ENCODE measurements at regions not wholly inside any gene's neighbourhood (a gene's known extent, or its start where the extent isn't known, plus 50 kb on each side); places are given as distances from the start of the nearest gene placed in this dataset.

- ChIA-PET CTCF (interaction anchor here (0.7 kb wide), 1 partner anchor 11 kb away, joined by 4 read pairs; no protein-coding TSS in a partner anchor), POLR2A (no interaction called here)
- Histone ChIP-seq H3K36me3 (replicated peaks in 1 of 2; ENCODE audit: control insufficient read depth in 1 of 2, insufficient read depth in 2 of 2, low read length in 1 of 2) (no peaks in the 10 kb centered on the region), H3K9ac (no peak overlapping the region), H3K4me1 (ENCODE audit: control insufficient read depth in 1 of 2, insufficient read depth in 2 of 2, low read depth in 1 of 2, low read length in 1 of 2) (no peaks in the 10 kb centered on the region), H3K9me3 (no peaks in the 10 kb centered on the region), H3K27me3 (ENCODE audit: insufficient read depth) (no peaks in the 10 kb centered on the region), H3F3A (replicated peaks; ENCODE audit: insufficient read depth) (no peaks in the 10 kb centered on the region), H3K27ac (ENCODE audit: low read depth in 2 of 2, low read length in 1 of 2) (no peak overlapping the region), H2AFZ (ENCODE audit: low read depth) (no peak overlapping the region), H3K4me3 (ENCODE audit: low read depth in 2 of 2, low read length in 1 of 2) (no peak overlapping the region), H3K4me2 (no peak overlapping the region), H4K20me1 (ENCODE audit: insufficient read depth) (no peaks in the 10 kb centered on the region), H3K79me2 (ENCODE audit: insufficient read depth) (no peaks in the 10 kb centered on the region), H3K9me2 (no peaks in the 10 kb centered on the region)
- DNase-seq, result no peak
- TF ChIP-seq CTCF (IDR thresholded peaks at IDR 0.05), result no peak
- no peak for TF ChIP-seq EP300 (IDR thresholded peaks at IDR 0.05; ENCODE audit: borderline replicate concordance in 1 of 2, low read depth in 1 of 2, low read length in 1 of 2)
- no peak for TF ChIP-seq MEF2A (IDR thresholded peaks at IDR 0.05; ENCODE audit: borderline replicate concordance, low read depth)
- no peak for TF ChIP-seq TCF12 (IDR thresholded peaks at IDR 0.05)
- TF ChIP-seq, protein P1, sequence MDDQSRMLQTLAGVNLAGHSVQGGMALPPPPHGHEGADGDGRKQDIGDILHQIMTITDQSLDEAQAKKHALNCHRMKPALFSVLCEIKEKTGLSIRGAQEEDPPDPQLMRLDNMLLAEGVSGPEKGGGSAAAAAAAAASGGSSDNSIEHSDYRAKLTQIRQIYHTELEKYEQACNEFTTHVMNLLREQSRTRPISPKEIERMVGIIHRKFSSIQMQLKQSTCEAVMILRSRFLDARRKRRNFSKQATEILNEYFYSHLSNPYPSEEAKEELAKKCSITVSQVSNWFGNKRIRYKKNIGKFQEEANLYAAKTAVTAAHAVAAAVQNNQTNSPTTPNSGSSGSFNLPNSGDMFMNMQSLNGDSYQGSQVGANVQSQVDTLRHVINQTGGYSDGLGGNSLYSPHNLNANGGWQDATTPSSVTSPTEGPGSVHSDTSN (IDR thresholded peaks at IDR 0.05), result no peak
- TF ChIP-seq RFX5 (IDR thresholded peaks at IDR 0.05; ENCODE audit: low read length), result no peak
- no peak for TF ChIP-seq FOSL2 (IDR thresholded peaks at IDR 0.05; ENCODE audit: borderline replicate concordance, low read depth)
- no peak for TF ChIP-seq TEAD4 (IDR thresholded peaks at IDR 0.05; ENCODE audit: borderline replicate concordance, insufficient read depth)
- TF ChIP-seq SMC3 (IDR thresholded peaks at IDR 0.05; ENCODE audit: low read depth, low read length), result no peak
- no peak for TF ChIP-seq EZH2phosphoT487 (IDR thresholded peaks at IDR 0.05; ENCODE audit: borderline replicate concordance, low read depth)
- no peak for TF ChIP-seq MXI1 (IDR thresholded peaks at IDR 0.05; ENCODE audit: low read depth, low read length)
- WGBS (ENCODE audit: low lambda C conversion rate), result 75% methylated on average over 1 of the region's 1 CpG
Measured at GRCh38 chr2:149894226-149894625, 306.7 kb upstream of the MMADHC start.

DNA sequence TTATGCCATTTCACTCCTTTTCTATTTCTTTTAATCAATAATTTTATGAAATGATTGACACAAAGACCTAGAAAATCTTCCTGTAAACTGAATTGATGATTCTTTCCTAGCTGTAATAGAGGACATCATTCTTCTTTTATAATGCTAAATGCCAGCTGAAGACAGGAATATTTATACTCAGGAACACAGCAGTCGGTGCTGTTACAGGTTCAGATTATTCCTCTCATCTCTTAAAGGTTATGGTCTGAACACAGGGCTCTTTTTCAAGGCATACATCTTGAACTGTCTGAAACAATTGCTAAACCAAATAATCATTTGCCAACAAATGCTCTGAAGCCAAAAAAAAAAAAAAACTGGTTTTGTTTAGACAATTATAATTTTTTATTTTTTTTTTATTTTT, 305.0 kb upstream of the MMADHC start:
- H3F3A ChIP-seq (replicated peaks; ENCODE audit: insufficient read depth), result no peaks in the 10 kb centered on the region
- WGBS (ENCODE audit: low lambda C conversion rate), result 72% methylated on average over 1 of the region's 1 CpG
- no peaks in the 10 kb centered on the region for H3K4me1 ChIP-seq (ENCODE audit: control insufficient read depth in 1 of 2, insufficient read depth in 2 of 2, low read depth in 1 of 2, low read length in 1 of 2)

More for the DNA sequence above, 305.0 kb upstream of the MMADHC start:
- ChIA-PET POLR2A (no interaction called here), CTCF (interaction anchor here (1.7 kb wide), 1 partner anchor 15 kb away, joined by 5 read pairs; no protein-coding TSS in a partner anchor)
- H3K27ac ChIP-seq (ENCODE audit: low read depth in 2 of 2, low read length in 1 of 2), result no peak overlapping the region
- no peak overlapping the region for H3K4me3 ChIP-seq (ENCODE audit: low read depth in 2 of 2, low read length in 1 of 2)
- H3K9me3 ChIP-seq, result no peaks in the 10 kb centered on the region
- no peak overlapping the region for H2AFZ ChIP-seq (ENCODE audit: low read depth)
- no peaks in the 10 kb centered on the region for H3K79me2 ChIP-seq (ENCODE audit: insufficient read depth)
- H3K9ac ChIP-seq, result no peak overlapping the region
- H3K4me2 ChIP-seq, result no peak overlapping the region
- H3K27me3 ChIP-seq (ENCODE audit: insufficient read depth), result no peaks in the 10 kb centered on the region
- TF ChIP-seq REST (IDR thresholded peaks at IDR 0.05; ENCODE audit: low read depth, low read length) (no peak), TEAD4 (IDR thresholded peaks at IDR 0.05; ENCODE audit: borderline replicate concordance, insufficient read depth) (no peak), FOXJ3 (CRISPR knock-in tag; IDR thresholded peaks at IDR 0.05) (no peak), TCF12 (IDR thresholded peaks at IDR 0.05) (no peak), JUND (IDR thresholded peaks at IDR 0.05) (no peak), RAD21 (IDR thresholded peaks at IDR 0.05; ENCODE audit: low read length) (no peak), CTCF (IDR thresholded peaks at IDR 0.05) (no peak), MEF2A (IDR thresholded peaks at IDR 0.05; ENCODE audit: borderline replicate concordance, low read depth) (no peak), NFIC (IDR thresholded peaks at IDR 0.05; ENCODE audit: borderline replicate concordance) (no peak), MXI1 (IDR thresholded peaks at IDR 0.05; ENCODE audit: low read depth, low read length) (no peak), NRF1 (IDR thresholded peaks at IDR 0.05; ENCODE audit: low read depth, low read length) (no peak), POLR2AphosphoS5 (IDR thresholded peaks at IDR 0.05; ENCODE audit: low read depth, low read length) (no peak)
- H3K9me2 ChIP-seq, result no peaks in the 10 kb centered on the region
- no peaks in the 10 kb centered on the region for H4K20me1 ChIP-seq (ENCODE audit: insufficient read depth)
- H3K36me3 ChIP-seq (replicated peaks in 1 of 2; ENCODE audit: control insufficient read depth in 1 of 2, insufficient read depth in 2 of 2, low read length in 1 of 2), result no peaks in the 10 kb centered on the region
- no peak for DNase-seq
